ENCODE measurements at regions not wholly inside any gene's neighbourhood (a gene's known extent, or its start where the extent isn't known, plus 50 kb on each side); places are given as distances from the start of the nearest gene placed in this dataset.

GRCh38 chr7:91408388-91409154, 144.3 kb downstream of the FZD1 start:
- H3K4me1 ChIP-seq: no peaks in the 10 kb centered on the region
- intact Hi-C loops (cut with DNase I; ENCODE audit: low total_unique reads): no loop called here
- no peak overlapping the region for H3K4me3 ChIP-seq
- H3K27me3 ChIP-seq: no peaks in the 10 kb centered on the region
- no peak for DNase-seq (ENCODE audit: low spot score in 2 of 2)
- no peaks in the 10 kb centered on the region for H3K9me3 ChIP-seq
- H3K36me3 ChIP-seq: no peaks in the 10 kb centered on the region
- no peak overlapping the region for H3K27ac ChIP-seq
- TF ChIP-seq POLR2A (IDR thresholded peaks at IDR 0.05) (no peak), CTCF (IDR thresholded peaks at IDR 0.05) (no peak), POLR2AphosphoS5 (IDR thresholded peaks at IDR 0.05) (no peak)

- intact Hi-C loops (cut with DNase I; ENCODE audit: low total_unique reads): no loop called here
- DNase-seq (ENCODE audit: low spot score in 2 of 2): no peak
- no peaks in the 10 kb centered on the region for H3K36me3 ChIP-seq
Observed at GRCh38 chr7:91411060-91411459, 146.8 kb downstream of the FZD1 start.

GRCh38 chr7:91412298-91412697, 148.1 kb downstream of the FZD1 start:
- intact Hi-C loops (cut with DNase I; ENCODE audit: low total_unique reads): no loop called here
- no peak for TF ChIP-seq CTCF (IDR thresholded peaks at IDR 0.05)
- TF ChIP-seq POLR2A (IDR thresholded peaks at IDR 0.05): no peak
- no peak for TF ChIP-seq POLR2AphosphoS5 (IDR thresholded peaks at IDR 0.05)
- no peaks in the 10 kb centered on the region for H3K36me3 ChIP-seq
- H3K4me3 ChIP-seq: no peak overlapping the region
- H3K27me3 ChIP-seq: no peaks in the 10 kb centered on the region
- no peaks in the 10 kb centered on the region for H3K4me1 ChIP-seq
- DNase-seq (ENCODE audit: low spot score in 2 of 2): no peak
- H3K27ac ChIP-seq: no peak overlapping the region
- no peaks in the 10 kb centered on the region for H3K9me3 ChIP-seq

More at GRCh38 chr7:91411060-91411459, 146.8 kb downstream of the FZD1 start:
- H3K27me3 ChIP-seq: no peaks in the 10 kb centered on the region
- H3K9me3 ChIP-seq: no peaks in the 10 kb centered on the region
- no peaks in the 10 kb centered on the region for H3K4me1 ChIP-seq
- no peak overlapping the region for H3K27ac ChIP-seq
- no peak for TF ChIP-seq CTCF (IDR thresholded peaks at IDR 0.05)
- TF ChIP-seq POLR2AphosphoS5 (IDR thresholded peaks at IDR 0.05): no peak
- TF ChIP-seq POLR2A (IDR thresholded peaks at IDR 0.05): no peak
- H3K4me3 ChIP-seq: no peak overlapping the region

- H3K27me3 ChIP-seq: no peaks in the 10 kb centered on the region
- no peaks in the 10 kb centered on the region for H3K4me1 ChIP-seq
- no peak overlapping the region for H3K4me3 ChIP-seq
- no peak overlapping the region for H3K27ac ChIP-seq
- no peaks in the 10 kb centered on the region for H3K9me3 ChIP-seq
- TF ChIP-seq POLR2AphosphoS5 (IDR thresholded peaks at IDR 0.05): no peak
- no peak for DNase-seq (ENCODE audit: low spot score in 2 of 2)
- no peaks in the 10 kb centered on the region for H3K36me3 ChIP-seq
- intact Hi-C loops (cut with DNase I; ENCODE audit: low total_unique reads): no loop called here
Observed at GRCh38 chr7:91414734-91415133, 150.5 kb downstream of the FZD1 start.

- no peak for DNase-seq (ENCODE audit: low spot score in 2 of 2)
- no peaks in the 10 kb centered on the region for H3K9me3 ChIP-seq
- TF ChIP-seq CTCF (IDR thresholded peaks at IDR 0.05) (no peak), POLR2A (IDR thresholded peaks at IDR 0.05) (no peak), POLR2AphosphoS5 (IDR thresholded peaks at IDR 0.05) (no peak)
- intact Hi-C loops (cut with DNase I; ENCODE audit: low total_unique reads): no loop called here
- no peaks in the 10 kb centered on the region for H3K4me1 ChIP-seq
- H3K27me3 ChIP-seq: no peaks in the 10 kb centered on the region
- H3K27ac ChIP-seq: no peak overlapping the region
- no peaks in the 10 kb centered on the region for H3K36me3 ChIP-seq
- no peak overlapping the region for H3K4me3 ChIP-seq
Observed at GRCh38 chr7:91416155-91416865, 152.1 kb downstream of the FZD1 start.
